Stimulated activated CD4-positive, alpha-beta T cell treated with anti-CD3 and anti-CD28 coated beads, TNF-alpha, amount 100 ng/mL, for 48 hours (primary cell): ENCODE measurements at regions not wholly inside any gene's neighbourhood (a gene's known extent, or its start where the extent isn't known, plus 50 kb on each side); places are given as distances from the start of the nearest gene placed in this dataset.

Experiments
- DNase-seq, 3 donors: peaks; one replicate each; pipeline ENCODE4 v3.0.0-alpha.2; 2020; ENCODE audit warnings: low read depth in 3 of 3

DNA sequence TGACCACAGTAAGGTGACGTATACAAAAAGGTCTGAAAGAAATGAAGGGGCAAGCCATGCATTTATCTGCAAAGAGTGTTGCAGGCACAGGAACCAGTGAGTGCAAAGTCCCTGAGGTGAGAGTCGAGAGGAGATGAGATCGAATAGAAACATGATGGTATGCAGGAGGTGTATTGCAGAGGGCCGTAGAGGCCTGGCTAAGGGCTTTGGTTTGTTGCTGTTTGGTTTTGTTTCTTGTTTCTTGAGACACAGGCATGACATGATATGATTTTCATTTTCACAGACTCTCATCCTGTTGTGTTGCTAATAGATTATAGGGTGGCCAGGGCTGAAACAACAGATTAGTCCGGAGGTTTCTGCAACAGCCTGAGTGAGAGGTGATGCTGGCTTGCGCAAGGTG lies 80.4 kb downstream of the HSPH1 start:
- DNase-seq, result no peak

GRCh38 chr13:31074756-31075155 lies 86.9 kb downstream of the HSPH1 start:
- no peak for DNase-seq

- DNase-seq, result peak; percentile 13 to 50 (median 35)
Measured at GRCh38 chr13:31073859-31074718, 87.6 kb downstream of the HSPH1 start.

GRCh38 chr13:31072041-31072440 lies 89.7 kb downstream of the HSPH1 start:
- DNase-seq, result no peak

DNA sequence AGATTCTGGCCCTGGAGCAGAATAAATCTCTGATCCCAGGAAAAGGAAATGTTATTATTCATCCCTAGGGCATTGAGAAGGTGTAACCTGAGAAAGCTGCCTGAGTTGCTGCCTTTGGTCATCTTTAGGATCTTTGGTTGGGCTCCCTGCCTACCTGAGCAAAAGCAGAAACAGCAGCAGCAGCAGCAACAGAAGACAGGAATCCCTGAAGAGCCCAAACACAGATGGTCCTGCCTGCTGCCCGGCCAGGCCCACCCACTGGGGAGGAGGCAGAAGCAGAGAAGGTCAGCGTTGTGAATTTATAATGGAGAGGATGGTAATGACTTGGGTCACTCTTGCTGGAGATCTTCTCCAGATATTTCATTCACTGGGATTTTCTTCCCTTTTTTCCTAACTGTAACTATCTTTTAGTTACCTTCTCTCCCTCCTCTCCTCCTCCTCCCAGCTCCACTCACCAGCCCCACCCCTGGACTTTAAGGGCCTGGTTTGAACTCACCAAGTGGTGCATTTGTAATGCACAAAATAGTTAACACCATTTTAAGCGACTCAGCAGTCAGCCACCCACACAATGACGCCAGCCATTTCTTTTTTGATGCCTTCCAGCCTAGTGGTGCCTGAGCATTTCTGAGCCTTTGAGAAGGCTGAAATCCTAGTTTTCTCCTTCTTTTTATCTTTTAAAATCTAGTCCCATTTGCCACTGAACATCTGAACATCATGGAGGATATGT lies 91.7 kb downstream of the HSPH1 start:
- DNase-seq, result no peak

GRCh38 chr13:31068119-31068423 lies 93.6 kb downstream of the HSPH1 start:
- no peak for DNase-seq

DNA sequence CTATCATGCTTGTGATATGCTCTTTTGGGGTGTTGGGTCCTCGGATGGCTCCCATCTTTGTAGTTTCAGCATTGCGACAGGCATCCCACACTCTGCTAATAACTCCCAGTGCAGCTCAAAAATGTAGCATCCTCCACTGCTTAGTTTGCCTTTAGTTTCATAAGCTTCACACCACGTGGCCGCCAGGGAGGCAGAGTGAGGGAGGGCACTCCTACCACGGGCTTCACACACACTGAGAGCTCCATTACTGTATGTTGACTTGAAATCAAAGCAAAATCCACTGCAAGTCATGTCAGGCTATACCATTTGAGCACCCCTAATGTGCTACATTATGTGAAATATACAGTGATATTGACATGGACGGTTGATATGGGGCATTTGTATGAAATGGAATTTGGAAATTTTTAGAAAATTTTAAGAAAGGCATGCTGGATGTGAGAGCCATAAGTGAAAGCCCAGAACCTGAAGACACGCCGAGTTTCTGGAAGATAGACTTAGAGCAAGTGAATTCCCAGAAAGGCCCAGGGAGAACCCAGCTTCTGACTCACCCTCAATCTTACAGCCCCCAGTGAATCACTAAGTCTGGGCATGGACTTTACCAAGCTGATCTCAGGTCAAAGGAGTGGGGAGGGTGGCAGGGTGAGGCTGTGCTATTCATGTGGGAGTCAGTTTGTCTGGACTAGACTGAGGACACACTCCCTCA lies 94.1 kb downstream of the HSPH1 start:
- DNase-seq, result no peak

DNA sequence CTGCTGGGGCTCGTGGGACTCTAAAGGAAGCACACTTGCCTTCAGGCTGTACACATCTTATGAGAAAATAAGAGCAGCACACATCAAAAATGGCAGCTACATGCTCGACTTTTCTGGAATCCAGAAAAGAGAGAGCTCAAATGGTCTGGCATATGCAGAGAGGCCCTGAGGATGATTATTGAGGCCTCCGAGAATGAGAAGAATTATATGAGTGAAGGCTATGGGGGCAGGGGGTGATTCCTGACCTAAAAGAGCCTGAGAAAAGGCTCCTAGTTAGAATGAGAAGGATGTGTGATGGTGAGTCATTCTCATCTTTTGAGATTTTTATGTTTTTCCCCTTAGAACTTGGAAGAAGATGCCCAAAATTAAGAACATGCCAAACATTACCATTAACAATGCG lies 97.1 kb downstream of the HSPH1 start:
- no peak for DNase-seq

DNA sequence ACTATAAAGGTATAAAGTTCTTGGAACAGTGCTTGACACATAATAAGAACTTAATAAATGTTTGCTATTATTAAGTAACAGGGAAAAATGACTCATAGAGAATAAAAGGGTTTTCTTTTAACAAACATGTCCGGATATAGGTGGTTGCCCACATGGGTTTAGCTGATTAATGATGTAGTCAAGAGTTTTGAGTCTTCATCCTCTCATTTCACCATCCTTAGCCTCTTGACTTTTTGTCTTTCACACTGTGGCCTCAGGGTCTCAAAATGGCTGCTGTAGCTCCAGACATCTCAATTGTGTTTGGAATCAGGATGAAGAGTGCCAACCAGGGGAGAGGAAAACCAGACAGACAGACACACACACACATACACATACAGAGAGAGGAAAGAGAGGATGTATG lies 97.9 kb downstream of the HSPH1 start:
- no peak for DNase-seq

DNA sequence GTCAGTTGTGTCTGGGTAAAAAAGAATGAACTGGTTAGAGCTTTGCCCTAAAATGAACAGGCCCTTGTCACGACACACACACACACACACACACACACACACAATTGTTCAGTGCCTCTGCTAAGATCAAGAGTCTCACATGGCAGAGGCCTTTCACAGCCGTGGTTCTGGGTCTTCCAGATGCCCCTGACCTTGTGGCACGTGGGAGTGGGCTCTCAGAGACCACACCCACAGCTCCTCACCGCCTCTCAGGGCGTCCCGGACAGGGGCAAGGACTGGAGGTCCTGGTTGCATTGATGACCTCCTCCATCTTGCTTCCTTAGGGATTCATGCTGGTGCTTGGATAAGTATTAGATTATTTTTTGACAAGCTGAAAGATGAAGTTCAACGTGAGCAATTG lies 101.0 kb downstream of the HSPH1 start:
- no peak for DNase-seq

- DNase-seq, result no peak
Measured at GRCh38 chr13:31060220-31060619, 101.5 kb downstream of the HSPH1 start.

- no peak for DNase-seq
Measured at GRCh38 chr13:31057403-31058033, 104.2 kb downstream of the HSPH1 start.

DNA sequence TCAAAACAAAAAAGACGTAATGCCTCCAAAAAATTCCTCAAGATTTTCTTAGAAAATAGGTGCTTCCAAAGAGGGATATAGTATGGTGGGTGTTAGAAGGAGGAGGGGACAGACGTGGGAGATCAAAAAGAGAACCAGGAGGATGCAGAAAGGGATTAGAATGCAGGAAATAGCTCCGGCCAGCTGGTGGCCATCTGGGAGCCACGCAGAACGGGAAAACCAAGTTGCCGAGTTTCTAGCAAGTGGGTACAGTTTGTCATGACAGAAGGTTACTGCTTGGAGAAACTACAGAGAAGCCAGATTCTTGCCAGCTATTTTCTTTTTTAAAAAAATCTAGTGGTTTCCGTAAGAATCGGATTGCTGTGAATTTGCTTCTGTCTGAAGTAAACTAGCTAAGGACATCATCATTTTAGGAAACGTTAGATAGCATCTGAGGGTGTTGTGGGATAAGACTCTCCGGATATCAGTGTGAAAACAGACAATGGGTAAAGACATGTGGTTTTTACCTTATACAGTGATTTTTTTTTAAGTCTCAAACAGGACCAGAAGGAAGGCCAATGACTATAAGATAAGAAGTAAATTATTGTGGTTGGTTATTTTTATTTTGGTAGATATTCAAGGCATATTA lies 104.9 kb downstream of the HSPH1 start:
- no peak for DNase-seq

DNA sequence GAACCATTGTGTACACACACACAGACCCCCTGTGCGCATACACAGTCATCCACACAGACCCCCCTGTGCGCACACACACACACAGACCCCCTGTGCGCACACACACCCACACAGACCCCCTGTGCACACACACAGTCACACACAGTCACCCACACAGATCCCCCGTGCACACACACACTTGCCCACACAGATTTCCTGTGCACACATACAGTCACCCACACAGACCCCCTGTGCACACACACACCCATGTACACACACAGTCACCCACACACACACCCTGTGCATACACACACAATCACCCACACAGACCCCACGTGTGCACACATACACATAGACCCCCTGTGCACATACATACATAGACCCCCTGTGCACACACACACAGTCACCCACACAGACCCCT lies 106.1 kb downstream of the HSPH1 start:
- DNase-seq, result no peak

DNA sequence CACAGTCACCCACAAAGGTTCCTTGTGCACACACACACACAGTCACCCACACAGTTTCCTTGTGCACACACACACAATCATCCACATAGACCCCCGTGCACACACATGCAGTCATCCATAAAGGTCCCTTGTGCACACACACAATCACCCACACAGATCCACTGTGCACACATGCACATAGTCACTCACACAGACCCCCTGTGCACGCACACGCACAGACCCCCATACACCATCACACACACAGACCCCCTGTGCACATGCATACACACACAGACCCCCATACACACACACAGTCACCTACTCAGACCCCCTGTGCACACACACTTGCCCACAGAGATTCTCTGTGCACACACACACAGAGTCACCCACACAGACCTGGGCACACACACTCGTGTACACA lies 107.1 kb downstream of the HSPH1 start:
- no peak for DNase-seq

DNA sequence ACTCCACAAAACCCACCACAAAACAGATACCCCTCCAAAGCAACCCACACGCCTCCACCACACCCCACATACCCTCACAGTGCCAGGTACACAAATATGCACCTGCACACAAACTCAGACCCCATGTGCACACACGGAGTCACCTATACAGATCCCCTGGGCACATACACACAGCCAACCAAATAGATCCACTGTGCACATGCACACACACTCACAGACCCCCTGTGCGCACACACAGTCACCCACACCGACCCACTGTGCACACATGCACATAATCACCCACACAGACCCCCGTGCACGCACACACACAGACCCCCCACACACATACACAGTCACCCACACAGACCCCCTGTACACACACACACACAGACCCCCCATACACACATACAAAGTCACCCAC lies 107.8 kb downstream of the HSPH1 start:
- no peak for DNase-seq

DNA sequence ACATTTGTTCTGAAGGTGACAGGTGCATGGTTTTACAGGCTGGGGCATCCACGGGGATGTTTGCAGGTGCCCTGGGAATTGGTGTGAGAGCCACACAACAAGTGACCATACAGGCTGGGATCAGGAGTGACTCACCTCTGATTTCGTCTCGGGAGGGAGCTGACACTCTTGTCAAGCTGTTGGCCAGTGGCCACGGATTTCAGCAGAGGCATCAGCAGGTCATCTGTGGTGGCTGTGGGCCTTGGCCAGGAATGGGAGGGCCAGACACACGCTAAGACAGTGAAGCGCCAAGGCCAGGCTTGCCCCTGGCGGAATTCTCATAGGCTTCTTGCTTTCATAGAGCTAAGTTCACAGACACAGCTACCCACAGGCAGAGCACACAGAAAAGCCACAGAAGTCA lies 108.6 kb downstream of the HSPH1 start:
- DNase-seq, result no peak

GRCh38 chr13:31052478-31052877 lies 109.2 kb downstream of the HSPH1 start:
- no peak for DNase-seq

DNA sequence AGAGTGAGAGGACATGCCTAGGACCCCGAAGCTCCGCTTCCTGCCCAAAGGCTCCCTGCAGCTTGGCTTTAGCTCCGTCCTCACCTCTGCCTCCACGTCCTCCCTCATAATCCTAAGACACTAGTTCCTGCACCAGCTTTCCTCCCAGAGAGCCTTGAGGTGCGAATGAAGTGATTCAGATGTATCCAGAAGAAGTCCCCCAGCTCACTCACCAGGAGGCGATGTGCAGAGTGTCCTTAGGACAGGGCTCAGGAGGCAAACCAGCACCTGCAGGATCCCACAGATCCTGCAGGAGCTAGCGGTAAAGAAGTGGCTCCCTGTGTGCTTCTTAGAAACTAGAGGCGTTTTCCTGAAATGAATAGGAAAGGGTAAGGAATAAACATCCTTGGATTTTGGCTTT lies 109.7 kb downstream of the HSPH1 start:
- DNase-seq, result no peak

- no peak for DNase-seq
Measured at GRCh38 chr13:31050486-31051400, 111.0 kb downstream of the HSPH1 start.

- DNase-seq, result no peak
Measured at GRCh38 chr13:31049833-31050232, 111.9 kb downstream of the HSPH1 start.
